H9 (cell line): ENCODE measurements at regions not wholly inside any gene's neighbourhood (a gene's known extent, or its start where the extent isn't known, plus 50 kb on each side); places are given as distances from the start of the nearest gene placed in this dataset.

Experiments used
- DNase-seq: peaks from one replicate; pipeline ENCODE4 v3.0.0-alpha.2; 2017
- H2AFZ ChIP-seq: one replicate; pipeline ENCODE4 v1.6.1; 2013; ENCODE audit warnings: mild to moderate bottlenecking, low read length, control low read depth, moderate library complexity
- H2AK5ac ChIP-seq: 2 replicates; pipeline ENCODE4 v1.6.1; 2013; ENCODE audit warnings: low read length, control low read depth, mixed read lengths; ENCODE audit not compliant: insufficient read length
- H2BK120ac ChIP-seq: one replicate; pipeline ENCODE4 v1.6.1; 2013; ENCODE audit warnings: low read depth, mild to moderate bottlenecking, low read length, control low read depth, inconsistent platforms; ENCODE audit not compliant: poor library complexity, severe bottlenecking
- H2BK12ac ChIP-seq: 2 replicates; pipeline ENCODE4 v1.6.1; 2013; ENCODE audit warnings: low read length, control low read depth, mixed read lengths, low read depth; ENCODE audit not compliant: insufficient read length
- H2BK15ac ChIP-seq: 2 replicates; pipeline ENCODE4 v1.6.1; 2013; ENCODE audit warnings: low read depth, low read length, control low read depth
- H2BK20ac ChIP-seq: one replicate; pipeline ENCODE4 v1.6.1; 2013; ENCODE audit warnings: low read depth, mild to moderate bottlenecking, low read length, control low read depth, inconsistent platforms; ENCODE audit not compliant: poor library complexity, severe bottlenecking
- H2BK5ac ChIP-seq: 2 replicates; pipeline ENCODE4 v1.6.1; 2013; ENCODE audit warnings: low read length, control low read depth, mixed read lengths; ENCODE audit not compliant: insufficient read length
- H3K14ac ChIP-seq: 2 replicates; pipeline ENCODE4 v1.6.1; 2013; ENCODE audit warnings: low read length, control low read depth; ENCODE audit not compliant: insufficient read depth
- H3K18ac ChIP-seq: 2 replicates; pipeline ENCODE4 v1.6.1; 2013; ENCODE audit warnings: low read depth, mild to moderate bottlenecking, mixed read lengths, low read length, control low read depth; ENCODE audit not compliant: insufficient read length
- H3K23ac ChIP-seq: 2 replicates; pipeline ENCODE4 v1.6.1; 2013; ENCODE audit warnings: low read length, control low read depth, mixed read lengths, low read depth; ENCODE audit not compliant: insufficient read length
- H3K23me2 ChIP-seq: 2 replicates; pipeline ENCODE4 v1.6.1; 2013; ENCODE audit warnings: low read depth, mild to moderate bottlenecking, mixed read lengths, low read length, control low read depth; ENCODE audit not compliant: insufficient read length, poor library complexity, severe bottlenecking
- H3K27ac ChIP-seq: 2 replicates; pipeline ENCODE4 v1.5.1; 2013; ENCODE audit warnings: low read length, control low read depth, mixed read lengths, low read depth; ENCODE audit not compliant: insufficient read length
- H3K27me3 ChIP-seq: 2 replicates; pipeline ENCODE4 v1.6.1; 2013; ENCODE audit warnings: low read length, control low read depth, inconsistent platforms; ENCODE audit not compliant: insufficient read depth
- H3K4ac ChIP-seq: 2 replicates; pipeline ENCODE4 v1.6.1; 2013; ENCODE audit warnings: low read depth, mild to moderate bottlenecking, control low read depth, inconsistent platforms, low read length, moderate library complexity
- H3K4me1 ChIP-seq: 2 replicates; pipeline ENCODE4 v1.6.1; 2013; ENCODE audit warnings: low read length, control low read depth, inconsistent platforms; ENCODE audit not compliant: insufficient read depth
- H3K4me2 ChIP-seq: 2 replicates; pipeline ENCODE4 v1.6.1; 2013; ENCODE audit warnings: low read length, control low read depth, mixed read lengths; ENCODE audit not compliant: insufficient read length, insufficient read depth
- H3K56ac ChIP-seq: 2 replicates; pipeline ENCODE4 v1.6.1; 2013; ENCODE audit warnings: low read depth, mild to moderate bottlenecking, mixed read lengths, low read length, control low read depth; ENCODE audit not compliant: insufficient read length
- H3K79me1 ChIP-seq: 2 replicates; pipeline ENCODE4 v1.6.1; 2013; ENCODE audit warnings: low read depth, mild to moderate bottlenecking, moderate library complexity, low read length, control low read depth, inconsistent platforms; ENCODE audit not compliant: insufficient read depth, poor library complexity, severe bottlenecking
- H3K79me2 ChIP-seq: 2 replicates; pipeline ENCODE4 v1.6.1; 2013; ENCODE audit warnings: low read length, control low read depth, inconsistent platforms; ENCODE audit not compliant: insufficient read depth
- H3K9ac ChIP-seq: 2 replicates; pipeline ENCODE4 v1.6.1; 2013; ENCODE audit warnings: low read length, control low read depth, mixed read lengths; ENCODE audit not compliant: insufficient read length; ENCODE audit errors: extremely low read depth
- H3K9me3 ChIP-seq: one replicate; pipeline ENCODE4 v1.6.1; 2013; ENCODE audit warnings: low read depth, low read length, inconsistent platforms; ENCODE audit not compliant: control insufficient read depth
- H3T11ph ChIP-seq: one replicate; pipeline ENCODE4 v1.6.1; 2013; ENCODE audit warnings: mild to moderate bottlenecking, low read length, control low read depth, inconsistent platforms
- H4K20me1 ChIP-seq: one replicate; pipeline ENCODE4 v1.6.1; 2013; ENCODE audit not compliant: control insufficient read depth, insufficient read length, insufficient read depth
- H4K5ac ChIP-seq: 2 replicates; pipeline ENCODE4 v1.6.1; 2013; ENCODE audit warnings: low read depth, mild to moderate bottlenecking, mixed read lengths, low read length, control low read depth; ENCODE audit not compliant: insufficient read length
- H4K8ac ChIP-seq: replicated peaks from 2 replicates; pipeline ENCODE4 v1.6.1; 2013; ENCODE audit warnings: low read length, control low read depth, mixed read lengths, low read depth; ENCODE audit not compliant: insufficient read length
- H4K91ac ChIP-seq: 2 replicates; pipeline ENCODE4 v1.6.1; 2013; ENCODE audit warnings: low read depth, mild to moderate bottlenecking, moderate library complexity, mixed read lengths, low read length, control low read depth; ENCODE audit not compliant: insufficient read length
- H3K27ac Mint-ChIP-seq, 3 experiments: 2 replicates in 2 of 3; 3 replicates in 1 of 3; pipeline ENCODE4 v1.8.0; 2020 to 2021; ENCODE audit warnings: mixed read lengths in 3 of 3, mild to moderate bottlenecking in 1 of 3, moderate library complexity in 1 of 3
- H3K27me3 Mint-ChIP-seq: 2 replicates; pipeline ENCODE4 v1.8.0; 2021; ENCODE audit warnings: low read depth, mild to moderate bottlenecking, moderate library complexity, mixed read lengths
- H3K36me3 Mint-ChIP-seq, 3 experiments: 2 replicates in 2 of 3; 3 replicates in 1 of 3; pipeline ENCODE4 v1.8.0; 2020 to 2021; ENCODE audit warnings: low read depth in 3 of 3, mixed read lengths in 3 of 3; ENCODE audit not compliant: insufficient read depth in 1 of 3
- H3K4me1 Mint-ChIP-seq, 2 experiments: 2 replicates each; pipeline ENCODE4 v1.8.0; 2020; ENCODE audit warnings: mixed read lengths in 2 of 2
- H3K4me3 Mint-ChIP-seq, 2 experiments: 2 replicates in 1 of 2; 3 replicates in 1 of 2; pipeline ENCODE4 v1.8.0; 2020 to 2021; ENCODE audit warnings: mild to moderate bottlenecking in 2 of 2, mixed read lengths in 2 of 2, moderate library complexity in 1 of 2
- H3K9me3 Mint-ChIP-seq, 2 experiments: 2 replicates in 1 of 2; 3 replicates in 1 of 2; pipeline ENCODE4 v1.8.0; 2020; ENCODE audit warnings: mild to moderate bottlenecking in 2 of 2, mixed read lengths in 2 of 2, moderate library complexity in 1 of 2
- CTCF ChIP-seq: fragments of 200-600 bp; sonication (generic); conservative IDR thresholded peaks from 3 replicates; pipeline ENCODE4 v1.8.0; 2021; ENCODE audit warnings: antibody characterized with exemption, mild to moderate bottlenecking
- WGBS: extraction: QIAGEN DNeasy Blood & Tissue Kit; methylation state at CpG from one replicate; pipeline ENCODE4 v1.1.7; 2013; ENCODE audit warnings: missing lambda C conversion rate, low lambda C conversion rate, mixed read lengths; ENCODE audit not compliant: insufficient read length; ENCODE audit errors: extremely low coverage; 5-methylcytosine and 5-hydroxymethylcytosine counted together

GRCh38 chr2:5493256-5493655 lies 198.9 kb upstream of the SOX11 start:
- H3K14ac ChIP-seq, result no peak overlapping the region
- Mint-ChIP-seq H3K27me3 (no peaks in the 10 kb centered on the region; the same call in none of the 2 replicates), H3K36me3 (no peaks in the 10 kb centered on the region), H3K27ac (no peak overlapping the region), H3K4me1 (peaks cover 41 to 60% of the 10 kb centered on the region in 2 experiments), H3K9me3 (no peaks in the 10 kb centered on the region; a peak in 2 of 5 replicates), H3K4me3 (no peak overlapping the region)
- no CpG with 5 or more reads among the region's 17 CpGs for WGBS
- no peak overlapping the region for H2BK12ac ChIP-seq
- no peak overlapping the region for H3K56ac ChIP-seq
- H3K4ac ChIP-seq, result no peak overlapping the region
- no peak for TF ChIP-seq CTCF
- no peaks in the 10 kb centered on the region for H3K9me3 ChIP-seq
- no peak overlapping the region for H2BK20ac ChIP-seq
- DNase-seq, result no peak
- H3T11ph ChIP-seq, result no peak overlapping the region
- no peaks in the 10 kb centered on the region for H3K79me1 ChIP-seq
- H3K27ac ChIP-seq, result no peak overlapping the region
- no peak overlapping the region for H4K5ac ChIP-seq
- H3K9ac ChIP-seq, result no peak overlapping the region
- no peaks in the 10 kb centered on the region for H3K79me2 ChIP-seq
- no peaks in the 10 kb centered on the region for H3K23me2 ChIP-seq
- H3K4me2 ChIP-seq, result no peak overlapping the region
- H4K91ac ChIP-seq, result no peak overlapping the region
- H4K8ac ChIP-seq, result no peak overlapping the region
- no peaks in the 10 kb centered on the region for H4K20me1 ChIP-seq
- H3K23ac ChIP-seq, result no peak overlapping the region
- no peaks in the 10 kb centered on the region for H3K4me1 ChIP-seq
- no peak overlapping the region for H2AFZ ChIP-seq
- no peak overlapping the region for H2BK15ac ChIP-seq
- H2AK5ac ChIP-seq, result no peak overlapping the region
- no peak overlapping the region for H2BK120ac ChIP-seq
- H3K27me3 ChIP-seq, result no peaks in the 10 kb centered on the region
- H2BK5ac ChIP-seq, result no peak overlapping the region
- no peak overlapping the region for H3K18ac ChIP-seq
